H1 (cell line): ENCODE measurements at regions not wholly inside any gene's neighbourhood (a gene's known extent, or its start where the extent isn't known, plus 50 kb on each side); places are given as distances from the start of the nearest gene placed in this dataset.

Experiments used
- CTCF ChIA-PET: fragments of 300-600 bp; sonication (Branson Sonifier 250); formaldehyde crosslinking; loops from one replicate; lab custom pipeline; 2021; ENCODE audit not compliant: partially characterized antibody; lab: Charles Lee
- POLR2A ChIA-PET: fragments of 300-600 bp; sonication (Branson Sonifier 250); formaldehyde crosslinking; loops from one replicate; lab custom pipeline; 2021; ENCODE audit warnings: inconsistent platforms; ENCODE audit not compliant: partially characterized antibody; lab: Charles Lee
- DNase-seq, 2 experiments: peaks; one replicate each; pipeline versions ENCODE4 v3.0.0 to v3.0.0-alpha.2; 2010 to 2022; ENCODE audit warnings: low spot score in 2 of 2, low read depth in 1 of 2, mixed read lengths in 1 of 2
- FAIRE-seq: peaks from 2 replicates; lab custom pipeline; 2011; peaks lifted over from hg19 to GRCh38; lab: Jason Lieb, UNC
- H2AFZ ChIP-seq: 2 replicates; pipeline ENCODE4 v1.8.1; 2012; ENCODE audit warnings: low read length, inconsistent platforms
- H2AK5ac ChIP-seq: 2 replicates; pipeline ENCODE4 v1.6.1; 2013; ENCODE audit warnings: low read depth, low read length
- H2BK120ac ChIP-seq: replicated peaks from 2 replicates; pipeline ENCODE3; 2013; ENCODE audit warnings: low read depth, low read length, inconsistent platforms
- H2BK12ac ChIP-seq: 2 replicates; pipeline ENCODE4 v1.6.1; 2013; ENCODE audit warnings: low read depth, low read length
- H2BK15ac ChIP-seq: 2 replicates; pipeline ENCODE4 v1.6.1; 2013; ENCODE audit warnings: low read length
- H2BK20ac ChIP-seq: 2 replicates; pipeline ENCODE4 v1.6.1; 2013; ENCODE audit warnings: low read length
- H2BK5ac ChIP-seq: 2 replicates; pipeline ENCODE4 v1.6.1; 2013; ENCODE audit warnings: low read depth, low read length
- H3K14ac ChIP-seq: 2 replicates; pipeline ENCODE4 v1.6.1; 2013; ENCODE audit warnings: inconsistent platforms; ENCODE audit not compliant: insufficient read length
- H3K18ac ChIP-seq: 2 replicates; pipeline ENCODE4 v1.6.1; 2013; ENCODE audit warnings: low read length; ENCODE audit errors: extremely low read depth
- H3K23ac ChIP-seq: 2 replicates; pipeline ENCODE4 v1.6.1; 2013; ENCODE audit warnings: inconsistent platforms; ENCODE audit not compliant: insufficient read length
- H3K23me2 ChIP-seq: 2 replicates; pipeline ENCODE4 v1.6.1; 2013; ENCODE audit warnings: low read depth, low read length
- H3K27ac ChIP-seq: 2 replicates; pipeline ENCODE4 v1.6.1; 2011; ENCODE audit warnings: low read depth, low read length, inconsistent platforms
- H3K27me3 ChIP-seq, 4 experiments: replicated peaks in 1 of 4; 1 replicate in 1 of 4; 2 replicates in 3 of 4; pipeline versions ENCODE4 v1.6.1 to v1.8.1; 2011 to 2013; ENCODE audit warnings: low read length in 3 of 4, mild to moderate bottlenecking in 3 of 4, inconsistent platforms in 2 of 4, mixed read lengths in 2 of 4, moderate library complexity in 1 of 4; ENCODE audit not compliant: control insufficient read depth in 3 of 4, insufficient read depth in 3 of 4; ENCODE audit errors: extremely low read depth in 1 of 4
- H3K36me3 ChIP-seq, 4 experiments: 2 replicates each; pipeline versions ENCODE4 v1.6.1 to v1.8.1; 2011 to 2013; ENCODE audit warnings: mild to moderate bottlenecking in 4 of 4, low read length in 3 of 4, moderate library complexity in 2 of 4, control low read depth in 1 of 4, inconsistent platforms in 1 of 4; ENCODE audit not compliant: insufficient read depth in 4 of 4, control insufficient read depth in 2 of 4
- H3K4ac ChIP-seq: replicated peaks from 2 replicates; pipeline ENCODE3; 2013; ENCODE audit warnings: low read length, low read depth, mixed read lengths, inconsistent platforms; ENCODE audit not compliant: insufficient read length
- H3K4me1 ChIP-seq, 4 experiments: replicated peaks in 1 of 4; 1 replicate in 1 of 4; 2 replicates in 3 of 4; pipeline versions ENCODE4 v1.6.1 to v1.8.1; 2011 to 2013; ENCODE audit warnings: low read length in 3 of 4, inconsistent platforms in 2 of 4, mixed read lengths in 1 of 4; ENCODE audit not compliant: insufficient read depth in 4 of 4, control insufficient read depth in 3 of 4
- H3K4me2 ChIP-seq, 2 experiments: 2 replicates each; pipeline versions ENCODE4 v1.6.1 to v1.8.1; 2011 to 2013; ENCODE audit warnings: low read depth in 2 of 2, low read length in 2 of 2, control low read depth in 1 of 2, inconsistent platforms in 1 of 2, mild to moderate bottlenecking in 1 of 2; ENCODE audit not compliant: insufficient read depth in 1 of 2
- H3K4me3 ChIP-seq, 4 experiments: fragments of 200-600, 300-600 bp in 1 of 4; sonication (generic), shearing (Covaris generic), sonication (Bioruptor Twin) in 1 of 4; 2 replicates each; pipeline versions ENCODE4 v1.5.1 to v1.8.1; 2011 to 2016; ENCODE audit warnings: low read length in 4 of 4, low read depth in 3 of 4, control low read depth in 2 of 4, inconsistent platforms in 2 of 4, mild to moderate bottlenecking in 2 of 4, mixed read lengths in 1 of 4, moderate library complexity in 1 of 4; ENCODE audit not compliant: insufficient read depth in 2 of 4; ENCODE audit errors: extremely low read depth in 1 of 4
- H3K56ac ChIP-seq: replicated peaks from 2 replicates; pipeline ENCODE3; 2013; ENCODE audit warnings: low read depth, mild to moderate bottlenecking, mixed read lengths, low read length, inconsistent platforms; ENCODE audit not compliant: insufficient read length
- H3K79me1 ChIP-seq: 2 replicates; pipeline ENCODE4 v1.6.1; 2013; ENCODE audit warnings: low read depth, low read length, control low read depth
- H3K79me2 ChIP-seq, 2 experiments: 2 replicates each; pipeline versions ENCODE4 v1.6.1 to v1.8.1; 2012 to 2013; ENCODE audit warnings: low read length in 2 of 2, mild to moderate bottlenecking in 2 of 2, inconsistent platforms in 1 of 2; ENCODE audit not compliant: insufficient read depth in 2 of 2, control insufficient read depth in 1 of 2
- H3K9ac ChIP-seq, 4 experiments: replicated peaks in 1 of 4; 1 replicate in 1 of 4; 2 replicates in 3 of 4; pipeline versions ENCODE4 v1.6.1 to v1.8.1; 2011 to 2013; ENCODE audit warnings: low read depth in 3 of 4, low read length in 3 of 4, control low read depth in 2 of 4, mild to moderate bottlenecking in 2 of 4, moderate library complexity in 2 of 4, inconsistent platforms in 1 of 4; ENCODE audit errors: extremely low read depth in 1 of 4
- H3K9me3 ChIP-seq, 2 experiments: 2 replicates each; pipeline versions ENCODE4 v1.6.1 to v1.8.1; 2012 to 2013; ENCODE audit warnings: mild to moderate bottlenecking in 2 of 2, moderate library complexity in 2 of 2, control low read depth in 1 of 2, inconsistent platforms in 1 of 2, low read depth in 1 of 2, low read length in 1 of 2, mixed read lengths in 1 of 2; ENCODE audit not compliant: insufficient read depth in 2 of 2
- H4K20me1 ChIP-seq, 2 experiments: replicated peaks in 1 of 2; 2 replicates each; pipeline versions ENCODE3 to v1.8.1; 2011 to 2013; ENCODE audit warnings: inconsistent platforms in 2 of 2, low read length in 2 of 2, mild to moderate bottlenecking in 1 of 2; ENCODE audit not compliant: insufficient read depth in 2 of 2, control insufficient read depth in 1 of 2
- H4K5ac ChIP-seq: 2 replicates; pipeline ENCODE4 v1.6.1; 2013; ENCODE audit warnings: low read length, low read depth, mixed read lengths, inconsistent platforms; ENCODE audit not compliant: insufficient read length
- H4K8ac ChIP-seq: 2 replicates; pipeline ENCODE4 v1.8.0; 2013; ENCODE audit warnings: mild to moderate bottlenecking, moderate library complexity, low read length, inconsistent platforms; ENCODE audit not compliant: insufficient read depth; ENCODE audit errors: extremely low read depth
- H4K91ac ChIP-seq: replicated peaks from 2 replicates; pipeline ENCODE3; 2013; ENCODE audit warnings: low read length, mixed read lengths, inconsistent platforms; ENCODE audit not compliant: insufficient read length
- EZH2 ChIP-seq: fragments of 200-600 bp; sonication (generic); IDR thresholded peaks from 2 replicates; pipeline ENCODE4 v1.7.1; 2012; ENCODE audit warnings: low read depth, mild to moderate bottlenecking, moderate library complexity, low read length, inconsistent platforms; ENCODE audit not compliant: severe bottlenecking
- NANOG ChIP-seq: IDR thresholded peaks from 2 replicates; pipeline ENCODE4 v1.6.1; 2011; ENCODE audit warnings: low read length, low read depth, mild to moderate bottlenecking, inconsistent platforms; ENCODE audit not compliant: insufficient read depth, poor library complexity, severe bottlenecking
- WGBS, 2 experiments: shearing (Covaris generic) in 1 of 2; methylation state at CpG; one replicate each; pipeline versions ENCODE4 v1.1.6 to v1.1.7; 2013 to 2015; ENCODE audit warnings: low lambda C conversion rate in 2 of 2, mixed read lengths in 2 of 2, inconsistent platforms in 1 of 2, low coverage in 1 of 2, missing lambda C conversion rate in 1 of 2; ENCODE audit not compliant: insufficient replicate concordance in 2 of 2, insufficient coverage in 1 of 2, insufficient read length in 1 of 2; ENCODE audit errors: extremely low coverage in 1 of 2, missing lambda C conversion rate in 1 of 2; 5-methylcytosine and 5-hydroxymethylcytosine counted together

DNA sequence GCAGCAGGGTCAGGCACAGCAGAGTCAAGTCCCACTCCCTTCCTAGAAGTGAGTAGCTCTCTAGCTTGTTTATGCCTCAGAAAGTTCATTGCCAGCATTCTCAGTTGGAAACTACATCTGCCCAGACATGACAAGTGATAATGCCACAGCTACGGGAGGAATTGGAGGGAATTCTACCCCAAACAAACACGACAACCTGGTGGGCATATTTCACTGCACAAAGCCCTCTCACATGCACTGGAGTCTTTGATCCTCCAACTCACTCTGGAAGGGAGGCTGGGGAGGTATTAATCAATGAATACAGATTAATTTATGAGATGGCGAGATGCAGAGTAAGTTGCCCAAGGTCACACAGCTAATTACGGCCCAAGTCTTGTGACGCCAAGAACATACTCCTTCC, 126.0 kb upstream of the MGMT start:
- Histone ChIP-seq H3K27me3 (no peaks in the 10 kb centered on the region), H4K5ac (no peak overlapping the region), H3K4me2 (no peak overlapping the region), H3K56ac (no peak overlapping the region), H3K4ac (no peak overlapping the region), H4K91ac (no peak overlapping the region), H3K79me2 (no peaks in the 10 kb centered on the region), H3K9me3 (no peaks in the 10 kb centered on the region), H2BK5ac (no peak overlapping the region), H3K23ac (no peak overlapping the region), H2BK20ac (no peak overlapping the region), H3K23me2 (no peaks in the 10 kb centered on the region; the same call in 1 of the 2 replicates), H2AK5ac (no peak overlapping the region), H2AFZ (no peak overlapping the region), H4K8ac (no peak overlapping the region), H3K36me3 (no peaks in the 10 kb centered on the region), H3K4me1 (no peaks in the 10 kb centered on the region), H3K18ac (no peak overlapping the region)
- FAIRE-seq: no peak
- CTCF ChIA-PET: no interaction called here
- DNase-seq: no peak
- WGBS, 2 experiments: 92% methylated on average over 5 of the region's 5 CpGs; no CpG with 5 or more reads in 1 of the 2 experiments
- TF ChIP-seq EZH2: no peak
- no peak for TF ChIP-seq NANOG
- TF ChIP-seq, all 59 proteins: peak for 0
- H3K4me3 ChIP-seq: no peak overlapping the region
- H4K20me1 ChIP-seq: no peaks in the 10 kb centered on the region
- H3K27ac ChIP-seq: no peak overlapping the region
- no peak overlapping the region for H2BK12ac ChIP-seq
- H2BK15ac ChIP-seq: no peak overlapping the region
- POLR2A ChIA-PET: no interaction called here
- H3K14ac ChIP-seq: no peak overlapping the region
- H3K9ac ChIP-seq: no peak overlapping the region
- no peak overlapping the region for H2BK120ac ChIP-seq
- no peaks in the 10 kb centered on the region for H3K79me1 ChIP-seq
